Choroid plexus epithelial cell (primary cell): ENCODE measurements at regions not wholly inside any gene's neighbourhood (a gene's known extent, or its start where the extent isn't known, plus 50 kb on each side); places are given as distances from the start of the nearest gene placed in this dataset.

Experiments
- DNase-seq: peaks from one replicate; pipeline ENCODE4 v3.0.0-alpha.2; 2010; ENCODE audit warnings: low read depth
- H3K4me3 ChIP-seq: 2 replicates; pipeline ENCODE4 v1.5.1; 2011; ENCODE audit warnings: low read depth, mild to moderate bottlenecking, control low read depth, low read length, moderate library complexity
- CTCF ChIP-seq: conservative IDR thresholded peaks from 2 replicates; pipeline ENCODE4 v1.5.1; 2011; ENCODE audit warnings: low read depth, mild to moderate bottlenecking, control low read depth, inconsistent platforms, low read length, moderate library complexity

- no peak overlapping the region for H3K4me3 ChIP-seq
- TF ChIP-seq CTCF, result no peak
- no peak for DNase-seq
Observed at GRCh38 chr9:107620236-107620635, 130.7 kb upstream of the KLF4 start.

GRCh38 chr9:107615321-107615720, 125.8 kb upstream of the KLF4 start:
- DNase-seq, result peak; percentile 75
- H3K4me3 ChIP-seq, result no peak overlapping the region
- TF ChIP-seq CTCF, result no peak

- no peak overlapping the region for H3K4me3 ChIP-seq
- TF ChIP-seq CTCF, result no peak
- no peak for DNase-seq
Observed at GRCh38 chr9:107614765-107615164, 125.2 kb upstream of the KLF4 start.

GRCh38 chr9:107613321-107613720, 123.8 kb upstream of the KLF4 start:
- no peak for DNase-seq
- no peak overlapping the region for H3K4me3 ChIP-seq
- no peak for TF ChIP-seq CTCF

- no peak overlapping the region for H3K4me3 ChIP-seq
- DNase-seq, result no peak
- no peak for TF ChIP-seq CTCF
Observed at GRCh38 chr9:107612136-107612535, 122.6 kb upstream of the KLF4 start.

GRCh38 chr9:107609547-107609946, 120.0 kb upstream of the KLF4 start:
- no peak for DNase-seq
- no peak overlapping the region for H3K4me3 ChIP-seq
- TF ChIP-seq CTCF, result no peak

GRCh38 chr9:107606149-107606790, 116.7 kb upstream of the KLF4 start:
- TF ChIP-seq CTCF, result no peak
- no peak overlapping the region for H3K4me3 ChIP-seq
- DNase-seq, result no peak
